HepG2 (cell line): ENCODE measurements at regions not wholly inside any gene's neighbourhood (a gene's known extent, or its start where the extent isn't known, plus 50 kb on each side); places are given as distances from the start of the nearest gene placed in this dataset.
A peak's percentile ranks its signal among the peaks of the same experiment; 100 is the strongest.

ENCODE experiments used
- ATAC-seq: fragments of 200-7000 bp; cut with Tn5 transposase; 3 replicates; pipeline ENCODE4 v1.9.1; 2020; ENCODE audit warnings: mild to moderate bottlenecking, moderate library complexity
- BruUV-seq: library from RNA; stranded (reverse); fragments of 400-500 nt; replicated peaks from 2 replicates; lab custom pipeline; 2021; lab: Mats Ljungman, UMichigan
- CTCF ChIA-PET: fragments of 300-600 bp; formaldehyde crosslinking; extraction: SDS; loops from one replicate; lab custom pipeline; 2021; ENCODE audit warnings: low total read pairs, inconsistent platforms, low intra/inter-chr PET ratio; lab: Yijun Ruan, JAX
- POLR2A ChIA-PET: fragments of 350-600 bp; sonication (Branson Sonifier 250); formaldehyde crosslinking; loops from one replicate; lab custom pipeline; 2020; ENCODE audit warnings: antibody characterized with exemption, inconsistent platforms; lab: Yijun Ruan, JAX
- DNase-seq: peaks from one replicate; pipeline ENCODE4 v3.0.0-alpha.2; 2015; ENCODE audit warnings: low spot score
- FAIRE-seq: peaks from 3 replicates; lab custom pipeline; 2011; peaks lifted over from hg19 to GRCh38; lab: Jason Lieb, UNC
- H2AFZ ChIP-seq: one replicate; pipeline ENCODE4 v1.6.1; 2011; ENCODE audit warnings: low read length, inconsistent platforms
- H3K27ac ChIP-seq: fragments of 300-600 bp; 3 replicates; pipeline ENCODE4 v1.8.0; 2011; ENCODE audit warnings: mixed run types, mild to moderate bottlenecking, mixed read lengths, low read length, inconsistent platforms; ENCODE audit not compliant: insufficient read depth; ENCODE audit errors: extremely low read length
- H3K27me3 ChIP-seq, 2 experiments: fragments of 200-600 bp in 1 of 2; 2 replicates in 1 of 2; 3 replicates in 1 of 2; pipeline versions ENCODE4 v1.6.0 to v1.8.0; 2011; ENCODE audit warnings: low read length in 2 of 2, mild to moderate bottlenecking in 2 of 2, moderate library complexity in 2 of 2, inconsistent platforms in 1 of 2; ENCODE audit not compliant: insufficient read depth in 2 of 2, control insufficient read depth in 1 of 2
- H3K36me3 ChIP-seq, 2 experiments: fragments of 200-600 bp in 1 of 2; replicated peaks in 1 of 2; 2 replicates in 1 of 2; 3 replicates in 1 of 2; pipeline versions ENCODE4 v1.5.1 to v1.8.0; 2011; ENCODE audit warnings: low read length in 2 of 2, inconsistent platforms in 1 of 2; ENCODE audit not compliant: insufficient read depth in 2 of 2, control insufficient read depth in 1 of 2
- H3K4me1 ChIP-seq: 2 replicates; pipeline ENCODE4 v1.5.1; 2012; ENCODE audit warnings: low read length, inconsistent platforms; ENCODE audit not compliant: insufficient read depth
- H3K4me2 ChIP-seq: 2 replicates; pipeline ENCODE4 v1.6.0; 2011; ENCODE audit warnings: low read depth, low read length, inconsistent platforms
- H3K4me3 ChIP-seq, 3 experiments: fragments of 200-600 bp in 1 of 3; sonication (generic), shearing (Covaris generic) in 1 of 3; replicated peaks in 1 of 3; 2 replicates each; pipeline ENCODE4 v1.5.1; 2011 to 2016; ENCODE audit warnings: low read length in 3 of 3, inconsistent platforms in 2 of 3, low read depth in 2 of 3, mild to moderate bottlenecking in 2 of 3, control low read depth in 1 of 3, mixed read lengths in 1 of 3; ENCODE audit not compliant: insufficient read depth in 1 of 3
- H3K79me2 ChIP-seq: one replicate; pipeline ENCODE4 v1.6.1; 2011; ENCODE audit warnings: low read length, inconsistent platforms; ENCODE audit not compliant: insufficient read depth
- H3K9ac ChIP-seq: 2 replicates; pipeline ENCODE4 v1.6.0; 2011; ENCODE audit warnings: mild to moderate bottlenecking, low read depth, low read length, inconsistent platforms; ENCODE audit not compliant: insufficient read depth
- H3K9me3 ChIP-seq: 2 replicates; pipeline ENCODE4 v1.5.1; 2012; ENCODE audit warnings: mild to moderate bottlenecking, low read length
- H4K20me1 ChIP-seq: 2 replicates; pipeline ENCODE4 v1.6.0; 2011; ENCODE audit warnings: inconsistent platforms, mild to moderate bottlenecking, low read length, moderate library complexity; ENCODE audit not compliant: insufficient read depth
- AGO2 ChIP-seq: fragments of 200-400 bp; formaldehyde crosslinking; optimal IDR thresholded peaks from 2 replicates; pipeline ENCODE3; 2017; ENCODE audit warnings: mild to moderate bottlenecking, low read depth, low read length, moderate library complexity
- BRD4 ChIP-seq: sonication (generic); formaldehyde crosslinking; IDR thresholded peaks from 2 replicates; pipeline ENCODE4 v1.4.0; 2020; ENCODE audit warnings: missing genetic modification reagents
- CHD4 ChIP-seq: fragments of 200-600 bp; sonication (generic); IDR thresholded peaks from 2 replicates; pipeline ENCODE4 v1.7.0; 2017; ENCODE audit warnings: mild to moderate bottlenecking, low read length, borderline replicate concordance
- HMG20A ChIP-seq: IDR thresholded peaks from 2 replicates; pipeline ENCODE4 v1.6.1; 2016; ENCODE audit warnings: borderline replicate concordance
- HOXA7 ChIP-seq: sonication (generic); formaldehyde crosslinking; IDR thresholded peaks from 2 replicates; pipeline ENCODE4 v1.8.1; 2022; ENCODE audit warnings: mild to moderate bottlenecking, missing genetic modification reagents, moderate library complexity
- XRCC5 ChIP-seq: fragments of 200-400 bp; formaldehyde crosslinking; optimal IDR thresholded peaks from 2 replicates; pipeline ENCODE3; 2017; ENCODE audit warnings: mild to moderate bottlenecking, low read length
- ZBTB7B ChIP-seq: sonication (generic); formaldehyde crosslinking; IDR thresholded peaks from 2 replicates; pipeline ENCODE4 v1.4.0; 2020; ENCODE audit warnings: missing genetic modification reagents
- ZNF44 ChIP-seq: sonication (generic); formaldehyde crosslinking; IDR thresholded peaks from 2 replicates; pipeline ENCODE4 v1.5.1; 2020; ENCODE audit warnings: mild to moderate bottlenecking, missing genetic modification reagents
- ZNF7 ChIP-seq: IDR thresholded peaks from 2 replicates; pipeline ENCODE4 v1.6.1; 2016; ENCODE audit warnings: missing biosample characterization, missing genetic modification reagents
- WGBS: methylation state at CpG from one replicate; pipeline ENCODE4 v1.1.6; 2017; ENCODE audit warnings: low lambda C conversion rate; 5-methylcytosine and 5-hydroxymethylcytosine counted together
- in situ Hi-C: cut with HindIII; loops from 2 replicates; pipeline ENCODE4 v1.10.0; 2017; ENCODE audit warnings: low pct_unique_long_range_greater_than_20kb; ENCODE audit not compliant: extremely low pct_ligation_motif_present
- intact Hi-C: fragments of 100-400 bp; cut with micrococcal nuclease; formaldehyde crosslinking; loops from one replicate; pipeline ENCODE4 v1.10.0; 2022; ENCODE audit not compliant: unreplicated experiment
- TF ChIP-seq, protein P1 (sequence below): sonication (generic); formaldehyde crosslinking; IDR thresholded peaks from 2 replicates; pipeline ENCODE4 v1.5.0; 2020; ENCODE audit warnings: missing genetic modification reagents
- TF ChIP-seq, protein P2 (sequence below): sonication (generic); formaldehyde crosslinking; IDR thresholded peaks from 2 replicates; pipeline ENCODE4 v1.5.1; 2020; ENCODE audit warnings: mild to moderate bottlenecking, missing genetic modification reagents, moderate library complexity
- TF ChIP-seq, protein P3 (sequence below): IDR thresholded peaks from 2 replicates; pipeline ENCODE4 v1.6.1; 2016; ENCODE audit warnings: low read depth, control low read depth

DNA sequence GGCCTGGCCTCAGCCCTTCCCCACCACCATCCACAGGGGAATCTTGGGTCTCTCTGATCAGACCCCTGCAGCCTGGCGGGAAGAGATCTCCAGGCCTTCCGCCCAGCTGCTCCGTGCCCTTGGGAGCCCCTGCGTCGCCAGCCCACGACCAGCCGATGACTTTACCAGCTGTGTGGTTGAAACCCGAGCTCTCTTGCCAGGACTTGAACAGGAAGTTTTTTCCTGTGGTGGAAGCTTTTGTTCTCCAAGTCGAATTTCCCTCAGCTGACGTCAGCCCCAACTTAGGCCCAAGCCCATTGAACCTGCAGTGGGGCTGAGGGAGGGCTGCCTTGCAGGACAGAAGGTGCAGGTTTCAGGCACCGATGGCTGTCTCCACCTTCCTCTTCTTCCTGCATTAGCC is 51.7 kb upstream of the SMAD3 start:
- ATAC-seq (no peak), FAIRE-seq (no peak), DNase-seq (no peak)
- H3K79me2 ChIP-seq: no peaks in the 10 kb centered on the region
- TF ChIP-seq HMG20A (CRISPR knock-in tag) (no peak), ZBTB7B (CRISPR knock-in tag) (no peak), ZNF44 (no peak), ZNF7 (no peak), XRCC5 (no peak), HOXA7 (CRISPR knock-in tag) (no peak), AGO2 (peak; percentile 42), BRD4 (CRISPR knock-in tag) (no peak), CHD4 (no peak)
- TF ChIP-seq, protein P1, sequence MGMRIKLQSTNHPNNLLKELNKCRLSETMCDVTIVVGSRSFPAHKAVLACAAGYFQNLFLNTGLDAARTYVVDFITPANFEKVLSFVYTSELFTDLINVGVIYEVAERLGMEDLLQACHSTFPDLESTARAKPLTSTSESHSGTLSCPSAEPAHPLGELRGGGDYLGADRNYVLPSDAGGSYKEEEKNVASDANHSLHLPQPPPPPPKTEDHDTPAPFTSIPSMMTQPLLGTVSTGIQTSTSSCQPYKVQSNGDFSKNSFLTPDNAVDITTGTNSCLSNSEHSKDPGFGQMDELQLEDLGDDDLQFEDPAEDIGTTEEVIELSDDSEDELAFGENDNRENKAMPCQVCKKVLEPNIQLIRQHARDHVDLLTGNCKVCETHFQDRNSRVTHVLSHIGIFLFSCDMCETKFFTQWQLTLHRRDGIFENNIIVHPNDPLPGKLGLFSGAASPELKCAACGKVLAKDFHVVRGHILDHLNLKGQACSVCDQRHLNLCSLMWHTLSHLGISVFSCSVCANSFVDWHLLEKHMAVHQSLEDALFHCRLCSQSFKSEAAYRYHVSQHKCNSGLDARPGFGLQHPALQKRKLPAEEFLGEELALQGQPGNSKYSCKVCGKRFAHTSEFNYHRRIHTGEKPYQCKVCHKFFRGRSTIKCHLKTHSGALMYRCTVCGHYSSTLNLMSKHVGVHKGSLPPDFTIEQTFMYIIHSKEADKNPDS (CRISPR knock-in tag): no peak
- TF ChIP-seq, protein P2, sequence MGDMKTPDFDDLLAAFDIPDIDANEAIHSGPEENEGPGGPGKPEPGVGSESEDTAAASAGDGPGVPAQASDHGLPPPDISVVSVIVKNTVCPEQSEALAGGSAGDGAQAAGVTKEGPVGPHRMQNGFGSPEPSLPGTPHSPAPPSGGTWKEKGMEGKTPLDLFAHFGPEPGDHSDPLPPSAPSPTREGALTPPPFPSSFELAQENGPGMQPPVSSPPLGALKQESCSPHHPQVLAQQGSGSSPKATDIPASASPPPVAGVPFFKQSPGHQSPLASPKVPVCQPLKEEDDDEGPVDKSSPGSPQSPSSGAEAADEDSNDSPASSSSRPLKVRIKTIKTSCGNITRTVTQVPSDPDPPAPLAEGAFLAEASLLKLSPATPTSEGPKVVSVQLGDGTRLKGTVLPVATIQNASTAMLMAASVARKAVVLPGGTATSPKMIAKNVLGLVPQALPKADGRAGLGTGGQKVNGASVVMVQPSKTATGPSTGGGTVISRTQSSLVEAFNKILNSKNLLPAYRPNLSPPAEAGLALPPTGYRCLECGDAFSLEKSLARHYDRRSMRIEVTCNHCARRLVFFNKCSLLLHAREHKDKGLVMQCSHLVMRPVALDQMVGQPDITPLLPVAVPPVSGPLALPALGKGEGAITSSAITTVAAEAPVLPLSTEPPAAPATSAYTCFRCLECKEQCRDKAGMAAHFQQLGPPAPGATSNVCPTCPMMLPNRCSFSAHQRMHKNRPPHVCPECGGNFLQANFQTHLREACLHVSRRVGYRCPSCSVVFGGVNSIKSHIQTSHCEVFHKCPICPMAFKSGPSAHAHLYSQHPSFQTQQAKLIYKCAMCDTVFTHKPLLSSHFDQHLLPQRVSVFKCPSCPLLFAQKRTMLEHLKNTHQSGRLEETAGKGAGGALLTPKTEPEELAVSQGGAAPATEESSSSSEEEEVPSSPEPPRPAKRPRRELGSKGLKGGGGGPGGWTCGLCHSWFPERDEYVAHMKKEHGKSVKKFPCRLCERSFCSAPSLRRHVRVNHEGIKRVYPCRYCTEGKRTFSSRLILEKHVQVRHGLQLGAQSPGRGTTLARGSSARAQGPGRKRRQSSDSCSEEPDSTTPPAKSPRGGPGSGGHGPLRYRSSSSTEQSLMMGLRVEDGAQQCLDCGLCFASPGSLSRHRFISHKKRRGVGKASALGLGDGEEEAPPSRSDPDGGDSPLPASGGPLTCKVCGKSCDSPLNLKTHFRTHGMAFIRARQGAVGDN (CRISPR knock-in tag): peak; percentile 31; the same call in 1 of the 2 replicates
- TF ChIP-seq, protein P3, sequence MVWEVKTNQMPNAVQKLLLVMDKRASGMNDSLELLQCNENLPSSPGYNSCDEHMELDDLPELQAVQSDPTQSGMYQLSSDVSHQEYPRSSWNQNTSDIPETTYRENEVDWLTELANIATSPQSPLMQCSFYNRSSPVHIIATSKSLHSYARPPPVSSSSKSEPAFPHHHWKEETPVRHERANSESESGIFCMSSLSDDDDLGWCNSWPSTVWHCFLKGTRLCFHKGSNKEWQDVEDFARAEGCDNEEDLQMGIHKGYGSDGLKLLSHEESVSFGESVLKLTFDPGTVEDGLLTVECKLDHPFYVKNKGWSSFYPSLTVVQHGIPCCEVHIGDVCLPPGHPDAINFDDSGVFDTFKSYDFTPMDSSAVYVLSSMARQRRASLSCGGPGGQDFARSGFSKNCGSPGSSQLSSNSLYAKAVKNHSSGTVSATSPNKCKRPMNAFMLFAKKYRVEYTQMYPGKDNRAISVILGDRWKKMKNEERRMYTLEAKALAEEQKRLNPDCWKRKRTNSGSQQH (CRISPR knock-in tag): no peak
- POLR2A ChIA-PET: no interaction called here
- in situ Hi-C loops: no loop called here
- H4K20me1 ChIP-seq: no peaks in the 10 kb centered on the region; the same call in 1 of the 2 replicates
- CTCF ChIA-PET: no interaction called here
- no peak overlapping the region for H3K4me2 ChIP-seq
- no peak overlapping the region for H2AFZ ChIP-seq
- H3K27me3 ChIP-seq: no peaks in the 10 kb centered on the region
- peaks cover 32% of the 10 kb centered on the region for H3K4me1 ChIP-seq
- BruUV-seq: no TSS peak
- no peak overlapping the region for H3K27ac ChIP-seq
- H3K9me3 ChIP-seq: no peaks in the 10 kb centered on the region
- WGBS: 96% methylated on average over 9 of the region's 11 CpGs
- peaks cover 0 to 1% of the 10 kb centered on the region in 2 experiments; a peak in 3 of 5 replicates for H3K36me3 ChIP-seq
- intact Hi-C loops: no loop called here
- no peak overlapping the region for H3K9ac ChIP-seq
- H3K4me3 ChIP-seq: no peak overlapping the region
